ENCODE measurements at regions not wholly inside any gene's neighbourhood (a gene's known extent, or its start where the extent isn't known, plus 50 kb on each side); places are given as distances from the start of the nearest gene placed in this dataset.

- no peak for TF ChIP-seq YY1 (IDR thresholded peaks at IDR 0.05; ENCODE audit: insufficient read depth, insufficient read length)
- TF ChIP-seq ZNF274 (IDR thresholded peaks at IDR 0.05; ENCODE audit: low read depth, low read length) = no peak
- TF ChIP-seq SUZ12 (IDR thresholded peaks at IDR 0.05; ENCODE audit: extremely low read depth, insufficient read depth, insufficient read length) = no peak
- no peaks in the 10 kb centered on the region for H3K36me3 ChIP-seq (ENCODE audit: insufficient read depth, insufficient read length, low read length)
- no peaks in the 10 kb centered on the region for H3K4me1 ChIP-seq (ENCODE audit: insufficient read depth, insufficient read length)
- no peak overlapping the region for H3K9ac ChIP-seq (ENCODE audit: insufficient read length, low read depth)
- no peaks in the 10 kb centered on the region for H3K27me3 ChIP-seq (ENCODE audit: insufficient read depth, insufficient read length)
- DNase-seq (ENCODE audit: low read depth, low spot score) = no peak
- no peaks in the 10 kb centered on the region for H3K9me3 ChIP-seq (ENCODE audit: insufficient read depth, low read length)
- H3K4me3 ChIP-seq (ENCODE audit: insufficient read length, low read depth) = no peak overlapping the region
Measured at GRCh38 chr6:81144346-81144745, 608.1 kb downstream of the TENT5A start.

- Histone ChIP-seq H3K9me3 (ENCODE audit: insufficient read depth, low read length) (no peaks in the 10 kb centered on the region), H3K36me3 (ENCODE audit: insufficient read depth, insufficient read length, low read length) (no peaks in the 10 kb centered on the region), H3K4me3 (ENCODE audit: insufficient read length, low read depth) (no peak overlapping the region), H3K9ac (ENCODE audit: insufficient read length, low read depth) (no peak overlapping the region), H3K27me3 (ENCODE audit: insufficient read depth, insufficient read length) (no peaks in the 10 kb centered on the region), H3K4me1 (ENCODE audit: insufficient read depth, insufficient read length) (no peaks in the 10 kb centered on the region)
- no peak for DNase-seq (ENCODE audit: low read depth, low spot score)
- no peak for TF ChIP-seq YY1 (IDR thresholded peaks at IDR 0.05; ENCODE audit: insufficient read depth, insufficient read length)
- no peak for TF ChIP-seq ZNF274 (IDR thresholded peaks at IDR 0.05; ENCODE audit: low read depth, low read length)
- TF ChIP-seq SUZ12 (IDR thresholded peaks at IDR 0.05; ENCODE audit: extremely low read depth, insufficient read depth, insufficient read length) = no peak
Measured at GRCh38 chr6:81138236-81138635, 614.2 kb downstream of the TENT5A start.

GRCh38 chr6:81130969-81131368 lies 621.5 kb downstream of the TENT5A start:
- no peaks in the 10 kb centered on the region for H3K9me3 ChIP-seq (ENCODE audit: insufficient read depth, low read length)
- no peaks in the 10 kb centered on the region for H3K27me3 ChIP-seq (ENCODE audit: insufficient read depth, insufficient read length)
- no peak overlapping the region for H3K4me3 ChIP-seq (ENCODE audit: insufficient read length, low read depth)
- H3K4me1 ChIP-seq (ENCODE audit: insufficient read depth, insufficient read length) = no peaks in the 10 kb centered on the region
- H3K9ac ChIP-seq (ENCODE audit: insufficient read length, low read depth) = no peak overlapping the region
- TF ChIP-seq ZNF274 (IDR thresholded peaks at IDR 0.05; ENCODE audit: low read depth, low read length) = no peak
- no peak for TF ChIP-seq SUZ12 (IDR thresholded peaks at IDR 0.05; ENCODE audit: extremely low read depth, insufficient read depth, insufficient read length)
- TF ChIP-seq YY1 (IDR thresholded peaks at IDR 0.05; ENCODE audit: insufficient read depth, insufficient read length) = no peak
- no peaks in the 10 kb centered on the region for H3K36me3 ChIP-seq (ENCODE audit: insufficient read depth, insufficient read length, low read length)
- no peak for DNase-seq (ENCODE audit: low read depth, low spot score)

GRCh38 chr6:81130061-81130460 lies 622.4 kb downstream of the TENT5A start:
- H3K4me1 ChIP-seq (ENCODE audit: insufficient read depth, insufficient read length) = no peaks in the 10 kb centered on the region
- H3K4me3 ChIP-seq (ENCODE audit: insufficient read length, low read depth) = no peak overlapping the region
- no peaks in the 10 kb centered on the region for H3K9me3 ChIP-seq (ENCODE audit: insufficient read depth, low read length)
- no peaks in the 10 kb centered on the region for H3K27me3 ChIP-seq (ENCODE audit: insufficient read depth, insufficient read length)
- no peaks in the 10 kb centered on the region for H3K36me3 ChIP-seq (ENCODE audit: insufficient read depth, insufficient read length, low read length)
- DNase-seq (ENCODE audit: low read depth, low spot score) = no peak
- H3K9ac ChIP-seq (ENCODE audit: insufficient read length, low read depth) = no peak overlapping the region
- no peak for TF ChIP-seq YY1 (IDR thresholded peaks at IDR 0.05; ENCODE audit: insufficient read depth, insufficient read length)
- no peak for TF ChIP-seq SUZ12 (IDR thresholded peaks at IDR 0.05; ENCODE audit: extremely low read depth, insufficient read depth, insufficient read length)
- no peak for TF ChIP-seq ZNF274 (IDR thresholded peaks at IDR 0.05; ENCODE audit: low read depth, low read length)

GRCh38 chr6:81128671-81129070 lies 623.8 kb downstream of the TENT5A start:
- no peak for TF ChIP-seq ZNF274 (IDR thresholded peaks at IDR 0.05; ENCODE audit: low read depth, low read length)
- TF ChIP-seq SUZ12 (IDR thresholded peaks at IDR 0.05; ENCODE audit: extremely low read depth, insufficient read depth, insufficient read length) = no peak
- no peak for TF ChIP-seq YY1 (IDR thresholded peaks at IDR 0.05; ENCODE audit: insufficient read depth, insufficient read length)
- Histone ChIP-seq H3K27me3 (ENCODE audit: insufficient read depth, insufficient read length) (no peaks in the 10 kb centered on the region), H3K4me3 (ENCODE audit: insufficient read length, low read depth) (no peak overlapping the region), H3K9me3 (ENCODE audit: insufficient read depth, low read length) (no peaks in the 10 kb centered on the region), H3K36me3 (ENCODE audit: insufficient read depth, insufficient read length, low read length) (no peaks in the 10 kb centered on the region), H3K4me1 (ENCODE audit: insufficient read depth, insufficient read length) (no peaks in the 10 kb centered on the region), H3K9ac (ENCODE audit: insufficient read length, low read depth) (no peak overlapping the region)
- no peak for DNase-seq (ENCODE audit: low read depth, low spot score)

GRCh38 chr6:81126150-81126549 lies 626.3 kb downstream of the TENT5A start:
- Histone ChIP-seq H3K4me3 (ENCODE audit: insufficient read length, low read depth) (no peak overlapping the region), H3K4me1 (ENCODE audit: insufficient read depth, insufficient read length) (no peaks in the 10 kb centered on the region), H3K36me3 (ENCODE audit: insufficient read depth, insufficient read length, low read length) (no peaks in the 10 kb centered on the region), H3K27me3 (ENCODE audit: insufficient read depth, insufficient read length) (no peaks in the 10 kb centered on the region), H3K9ac (ENCODE audit: insufficient read length, low read depth) (no peak overlapping the region), H3K9me3 (ENCODE audit: insufficient read depth, low read length) (no peaks in the 10 kb centered on the region)
- no peak for DNase-seq (ENCODE audit: low read depth, low spot score)
- TF ChIP-seq ZNF274 (IDR thresholded peaks at IDR 0.05; ENCODE audit: low read depth, low read length) (no peak), YY1 (IDR thresholded peaks at IDR 0.05; ENCODE audit: insufficient read depth, insufficient read length) (no peak), SUZ12 (IDR thresholded peaks at IDR 0.05; ENCODE audit: extremely low read depth, insufficient read depth, insufficient read length) (no peak)

GRCh38 chr6:81120280-81120679 lies 632.2 kb downstream of the TENT5A start:
- Histone ChIP-seq H3K9me3 (ENCODE audit: insufficient read depth, low read length) (no peaks in the 10 kb centered on the region), H3K4me1 (ENCODE audit: insufficient read depth, insufficient read length) (no peaks in the 10 kb centered on the region), H3K36me3 (ENCODE audit: insufficient read depth, insufficient read length, low read length) (no peaks in the 10 kb centered on the region), H3K9ac (ENCODE audit: insufficient read length, low read depth) (no peak overlapping the region), H3K4me3 (ENCODE audit: insufficient read length, low read depth) (no peak overlapping the region), H3K27me3 (ENCODE audit: insufficient read depth, insufficient read length) (no peaks in the 10 kb centered on the region)
- no peak for TF ChIP-seq YY1 (IDR thresholded peaks at IDR 0.05; ENCODE audit: insufficient read depth, insufficient read length)
- no peak for TF ChIP-seq ZNF274 (IDR thresholded peaks at IDR 0.05; ENCODE audit: low read depth, low read length)
- TF ChIP-seq SUZ12 (IDR thresholded peaks at IDR 0.05; ENCODE audit: extremely low read depth, insufficient read depth, insufficient read length) = no peak
- no peak for DNase-seq (ENCODE audit: low read depth, low spot score)

- DNase-seq (ENCODE audit: low read depth, low spot score) = no peak
- Histone ChIP-seq H3K4me3 (ENCODE audit: insufficient read length, low read depth) (no peak overlapping the region), H3K36me3 (ENCODE audit: insufficient read depth, insufficient read length, low read length) (no peaks in the 10 kb centered on the region), H3K4me1 (ENCODE audit: insufficient read depth, insufficient read length) (no peaks in the 10 kb centered on the region), H3K9me3 (ENCODE audit: insufficient read depth, low read length) (no peaks in the 10 kb centered on the region), H3K9ac (ENCODE audit: insufficient read length, low read depth) (no peak overlapping the region), H3K27me3 (ENCODE audit: insufficient read depth, insufficient read length) (no peaks in the 10 kb centered on the region)
- TF ChIP-seq ZNF274 (IDR thresholded peaks at IDR 0.05; ENCODE audit: low read depth, low read length) (no peak), SUZ12 (IDR thresholded peaks at IDR 0.05; ENCODE audit: extremely low read depth, insufficient read depth, insufficient read length) (no peak), YY1 (IDR thresholded peaks at IDR 0.05; ENCODE audit: insufficient read depth, insufficient read length) (no peak)
Measured at GRCh38 chr6:81105998-81106397, 646.5 kb downstream of the TENT5A start.

All from NT2/D1 (cell line).